HepG2 (cell line): ENCODE measurements at regions not wholly inside any gene's neighbourhood (a gene's known extent, or its start where the extent isn't known, plus 50 kb on each side); places are given as distances from the start of the nearest gene placed in this dataset.

Source experiments
- ATAC-seq: fragments of 200-7000 bp; cut with Tn5 transposase; 3 replicates; pipeline ENCODE4 v1.9.1; 2020; ENCODE audit warnings: mild to moderate bottlenecking, moderate library complexity
- BruUV-seq: library from RNA; stranded (reverse); fragments of 400-500 nt; replicated peaks from 2 replicates; lab custom pipeline; 2021; lab: Mats Ljungman, UMichigan
- CTCF ChIA-PET: fragments of 300-600 bp; formaldehyde crosslinking; extraction: SDS; loops from one replicate; lab custom pipeline; 2021; ENCODE audit warnings: low total read pairs, inconsistent platforms, low intra/inter-chr PET ratio; lab: Yijun Ruan, JAX
- POLR2A ChIA-PET: fragments of 350-600 bp; sonication (Branson Sonifier 250); formaldehyde crosslinking; loops from one replicate; lab custom pipeline; 2020; ENCODE audit warnings: antibody characterized with exemption, inconsistent platforms; lab: Yijun Ruan, JAX
- DNase-seq: peaks from one replicate; pipeline ENCODE4 v3.0.0-alpha.2; 2015; ENCODE audit warnings: low spot score
- FAIRE-seq: peaks from 3 replicates; lab custom pipeline; 2011; peaks lifted over from hg19 to GRCh38; lab: Jason Lieb, UNC
- H2AFZ ChIP-seq: one replicate; pipeline ENCODE4 v1.6.1; 2011; ENCODE audit warnings: low read length, inconsistent platforms
- H3K27ac ChIP-seq: fragments of 300-600 bp; 3 replicates; pipeline ENCODE4 v1.8.0; 2011; ENCODE audit warnings: mixed run types, mild to moderate bottlenecking, mixed read lengths, low read length, inconsistent platforms; ENCODE audit not compliant: insufficient read depth; ENCODE audit errors: extremely low read length
- H3K27me3 ChIP-seq, 2 experiments: fragments of 200-600 bp in 1 of 2; 2 replicates in 1 of 2; 3 replicates in 1 of 2; pipeline versions ENCODE4 v1.6.0 to v1.8.0; 2011; ENCODE audit warnings: low read length in 2 of 2, mild to moderate bottlenecking in 2 of 2, moderate library complexity in 2 of 2, inconsistent platforms in 1 of 2; ENCODE audit not compliant: insufficient read depth in 2 of 2, control insufficient read depth in 1 of 2
- H3K36me3 ChIP-seq, 2 experiments: fragments of 200-600 bp in 1 of 2; replicated peaks in 1 of 2; 2 replicates in 1 of 2; 3 replicates in 1 of 2; pipeline versions ENCODE4 v1.5.1 to v1.8.0; 2011; ENCODE audit warnings: low read length in 2 of 2, inconsistent platforms in 1 of 2; ENCODE audit not compliant: insufficient read depth in 2 of 2, control insufficient read depth in 1 of 2
- H3K4me1 ChIP-seq: 2 replicates; pipeline ENCODE4 v1.5.1; 2012; ENCODE audit warnings: low read length, inconsistent platforms; ENCODE audit not compliant: insufficient read depth
- H3K4me2 ChIP-seq: 2 replicates; pipeline ENCODE4 v1.6.0; 2011; ENCODE audit warnings: low read depth, low read length, inconsistent platforms
- H3K4me3 ChIP-seq, 3 experiments: fragments of 200-600 bp in 1 of 3; sonication (generic), shearing (Covaris generic) in 1 of 3; replicated peaks in 1 of 3; 2 replicates each; pipeline ENCODE4 v1.5.1; 2011 to 2016; ENCODE audit warnings: low read length in 3 of 3, inconsistent platforms in 2 of 3, low read depth in 2 of 3, mild to moderate bottlenecking in 2 of 3, control low read depth in 1 of 3, mixed read lengths in 1 of 3; ENCODE audit not compliant: insufficient read depth in 1 of 3
- H3K79me2 ChIP-seq: one replicate; pipeline ENCODE4 v1.6.1; 2011; ENCODE audit warnings: low read length, inconsistent platforms; ENCODE audit not compliant: insufficient read depth
- H3K9ac ChIP-seq: 2 replicates; pipeline ENCODE4 v1.6.0; 2011; ENCODE audit warnings: mild to moderate bottlenecking, low read depth, low read length, inconsistent platforms; ENCODE audit not compliant: insufficient read depth
- H3K9me3 ChIP-seq: 2 replicates; pipeline ENCODE4 v1.5.1; 2012; ENCODE audit warnings: mild to moderate bottlenecking, low read length
- H4K20me1 ChIP-seq: 2 replicates; pipeline ENCODE4 v1.6.0; 2011; ENCODE audit warnings: inconsistent platforms, mild to moderate bottlenecking, low read length, moderate library complexity; ENCODE audit not compliant: insufficient read depth
- CHD2 ChIP-seq: IDR thresholded peaks from 2 replicates; pipeline ENCODE4 v1.6.1; 2011; ENCODE audit warnings: low read depth, low read length, improper control_type of control experiment
- ETV6 ChIP-seq: sonication (generic); formaldehyde crosslinking; conservative IDR thresholded peaks from 2 replicates; pipeline ENCODE4 v1.4.0; 2020; ENCODE audit warnings: missing genetic modification reagents
- ONECUT2 ChIP-seq: sonication (generic); formaldehyde crosslinking; IDR thresholded peaks from 2 replicates; pipeline ENCODE4 v1.4.0; 2020; ENCODE audit warnings: missing genetic modification reagents
- ZNF225 ChIP-seq: sonication (generic); formaldehyde crosslinking; IDR thresholded peaks from 2 replicates; pipeline ENCODE4 v1.4.0; 2020; ENCODE audit warnings: mild to moderate bottlenecking, missing genetic modification reagents
- ZNF24 ChIP-seq: fragments of 450-650 bp; IDR thresholded peaks from 2 replicates; pipeline ENCODE4 v1.6.1; 2017; ENCODE audit warnings: antibody characterized with exemption, mild to moderate bottlenecking
- ZNF580 ChIP-seq: IDR thresholded peaks from 2 replicates; pipeline ENCODE4 v1.6.1; 2016; ENCODE audit warnings: low read depth, borderline replicate concordance
- ZNF709 ChIP-seq: sonication (generic); formaldehyde crosslinking; IDR thresholded peaks from 2 replicates; pipeline ENCODE4 v1.5.0; 2020; ENCODE audit warnings: mild to moderate bottlenecking, missing genetic modification reagents
- ZNF740 ChIP-seq: sonication (generic); formaldehyde crosslinking; IDR thresholded peaks from 2 replicates; pipeline ENCODE4 v1.4.0; 2020; ENCODE audit warnings: missing genetic modification reagents
- ZNF788 ChIP-seq: sonication (generic); formaldehyde crosslinking; IDR thresholded peaks from 2 replicates; pipeline ENCODE4 v1.5.0; 2020; ENCODE audit warnings: mild to moderate bottlenecking, missing genetic modification reagents, borderline replicate concordance
- ZNF879 ChIP-seq: sonication (generic); formaldehyde crosslinking; IDR thresholded peaks from 2 replicates; pipeline ENCODE4 v1.8.1; 2023; ENCODE audit warnings: missing genetic modification reagents
- WGBS: methylation state at CpG from one replicate; pipeline ENCODE4 v1.1.6; 2017; ENCODE audit warnings: low lambda C conversion rate; 5-methylcytosine and 5-hydroxymethylcytosine counted together
- in situ Hi-C: cut with HindIII; loops from 2 replicates; pipeline ENCODE4 v1.10.0; 2017; ENCODE audit warnings: low pct_unique_long_range_greater_than_20kb; ENCODE audit not compliant: extremely low pct_ligation_motif_present
- intact Hi-C: fragments of 100-400 bp; cut with micrococcal nuclease; formaldehyde crosslinking; loops from one replicate; pipeline ENCODE4 v1.10.0; 2022; ENCODE audit not compliant: unreplicated experiment
- TF ChIP-seq, protein P1 (sequence below): sonication (generic); formaldehyde crosslinking; IDR thresholded peaks from 2 replicates; pipeline ENCODE4 v1.4.0; 2020; ENCODE audit warnings: missing genetic modification reagents
- TF ChIP-seq, protein P2 (sequence below): sonication (generic); formaldehyde crosslinking; IDR thresholded peaks from 2 replicates; pipeline ENCODE4 v1.8.0; 2022; ENCODE audit warnings: low read depth, missing genetic modification reagents

- TF ChIP-seq, protein P1, sequence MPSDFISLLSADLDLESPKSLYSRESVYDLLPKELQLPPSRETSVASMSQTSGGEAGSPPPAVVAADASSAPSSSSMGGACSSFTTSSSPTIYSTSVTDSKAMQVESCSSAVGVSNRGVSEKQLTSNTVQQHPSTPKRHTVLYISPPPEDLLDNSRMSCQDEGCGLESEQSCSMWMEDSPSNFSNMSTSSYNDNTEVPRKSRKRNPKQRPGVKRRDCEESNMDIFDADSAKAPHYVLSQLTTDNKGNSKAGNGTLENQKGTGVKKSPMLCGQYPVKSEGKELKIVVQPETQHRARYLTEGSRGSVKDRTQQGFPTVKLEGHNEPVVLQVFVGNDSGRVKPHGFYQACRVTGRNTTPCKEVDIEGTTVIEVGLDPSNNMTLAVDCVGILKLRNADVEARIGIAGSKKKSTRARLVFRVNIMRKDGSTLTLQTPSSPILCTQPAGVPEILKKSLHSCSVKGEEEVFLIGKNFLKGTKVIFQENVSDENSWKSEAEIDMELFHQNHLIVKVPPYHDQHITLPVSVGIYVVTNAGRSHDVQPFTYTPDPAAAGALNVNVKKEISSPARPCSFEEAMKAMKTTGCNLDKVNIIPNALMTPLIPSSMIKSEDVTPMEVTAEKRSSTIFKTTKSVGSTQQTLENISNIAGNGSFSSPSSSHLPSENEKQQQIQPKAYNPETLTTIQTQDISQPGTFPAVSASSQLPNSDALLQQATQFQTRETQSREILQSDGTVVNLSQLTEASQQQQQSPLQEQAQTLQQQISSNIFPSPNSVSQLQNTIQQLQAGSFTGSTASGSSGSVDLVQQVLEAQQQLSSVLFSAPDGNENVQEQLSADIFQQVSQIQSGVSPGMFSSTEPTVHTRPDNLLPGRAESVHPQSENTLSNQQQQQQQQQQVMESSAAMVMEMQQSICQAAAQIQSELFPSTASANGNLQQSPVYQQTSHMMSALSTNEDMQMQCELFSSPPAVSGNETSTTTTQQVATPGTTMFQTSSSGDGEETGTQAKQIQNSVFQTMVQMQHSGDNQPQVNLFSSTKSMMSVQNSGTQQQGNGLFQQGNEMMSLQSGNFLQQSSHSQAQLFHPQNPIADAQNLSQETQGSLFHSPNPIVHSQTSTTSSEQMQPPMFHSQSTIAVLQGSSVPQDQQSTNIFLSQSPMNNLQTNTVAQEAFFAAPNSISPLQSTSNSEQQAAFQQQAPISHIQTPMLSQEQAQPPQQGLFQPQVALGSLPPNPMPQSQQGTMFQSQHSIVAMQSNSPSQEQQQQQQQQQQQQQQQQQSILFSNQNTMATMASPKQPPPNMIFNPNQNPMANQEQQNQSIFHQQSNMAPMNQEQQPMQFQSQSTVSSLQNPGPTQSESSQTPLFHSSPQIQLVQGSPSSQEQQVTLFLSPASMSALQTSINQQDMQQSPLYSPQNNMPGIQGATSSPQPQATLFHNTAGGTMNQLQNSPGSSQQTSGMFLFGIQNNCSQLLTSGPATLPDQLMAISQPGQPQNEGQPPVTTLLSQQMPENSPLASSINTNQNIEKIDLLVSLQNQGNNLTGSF (CRISPR knock-in tag) = no peak
- TF ChIP-seq ZNF879 (CRISPR knock-in tag) (no peak), ZNF225 (no peak)
These were observed 1016.5 kb downstream of the GRM8 start (continued) for GRCh38 chr7:126236261-126236660.

DNA sequence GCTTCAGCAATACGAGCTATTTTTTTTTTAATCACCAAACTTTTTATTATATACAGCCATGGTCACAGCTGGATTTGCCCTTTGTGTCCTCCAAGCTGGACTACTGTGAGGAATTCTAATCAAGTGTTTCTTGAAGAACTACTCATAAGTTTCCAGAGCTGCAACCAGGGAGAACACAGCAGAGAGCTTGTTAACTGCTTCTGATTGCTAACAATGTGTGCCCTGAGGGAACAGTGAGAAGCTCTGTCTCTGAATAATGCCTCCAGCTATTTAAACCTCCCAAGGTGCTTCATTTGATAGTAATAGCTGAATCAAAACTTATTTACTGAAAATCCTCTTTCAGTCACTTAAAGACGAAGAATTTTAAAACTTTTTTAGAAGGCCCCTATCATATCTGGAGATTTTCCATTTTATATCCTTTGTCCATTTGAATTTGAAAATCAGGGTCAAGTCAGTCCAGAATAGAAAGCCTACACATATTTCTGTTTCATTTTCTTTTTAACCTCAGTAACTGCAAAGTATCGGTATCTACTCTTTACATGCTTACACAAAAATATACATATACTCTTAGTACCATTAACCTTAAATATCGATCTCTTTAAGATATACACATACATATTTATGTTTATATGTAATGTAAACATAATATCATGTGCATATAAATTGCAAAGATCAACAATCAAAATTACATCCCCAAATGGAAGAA is 1024.2 kb downstream of the GRM8 start:
- no peaks in the 10 kb centered on the region for H3K36me3 ChIP-seq
- no peak overlapping the region for H3K4me3 ChIP-seq
- CTCF ChIA-PET = no interaction called here
- H3K79me2 ChIP-seq = no peaks in the 10 kb centered on the region
- BruUV-seq = no TSS peak
- in situ Hi-C loops = no loop called here
- H3K9me3 ChIP-seq = peaks cover 82% of the 10 kb centered on the region
- H3K4me1 ChIP-seq = no peaks in the 10 kb centered on the region
- H3K4me2 ChIP-seq = no peak overlapping the region
- DNase-seq = no peak
- no peak for TF ChIP-seq ZNF709
- TF ChIP-seq CHD2 = no peak
- no peak for TF ChIP-seq ETV6 (CRISPR knock-in tag)
- no peak for TF ChIP-seq ZNF740 (CRISPR knock-in tag)
- TF ChIP-seq ZNF580 (CRISPR knock-in tag) = no peak
- no peak for TF ChIP-seq ZNF788 (CRISPR knock-in tag)
- TF ChIP-seq, protein P2, sequence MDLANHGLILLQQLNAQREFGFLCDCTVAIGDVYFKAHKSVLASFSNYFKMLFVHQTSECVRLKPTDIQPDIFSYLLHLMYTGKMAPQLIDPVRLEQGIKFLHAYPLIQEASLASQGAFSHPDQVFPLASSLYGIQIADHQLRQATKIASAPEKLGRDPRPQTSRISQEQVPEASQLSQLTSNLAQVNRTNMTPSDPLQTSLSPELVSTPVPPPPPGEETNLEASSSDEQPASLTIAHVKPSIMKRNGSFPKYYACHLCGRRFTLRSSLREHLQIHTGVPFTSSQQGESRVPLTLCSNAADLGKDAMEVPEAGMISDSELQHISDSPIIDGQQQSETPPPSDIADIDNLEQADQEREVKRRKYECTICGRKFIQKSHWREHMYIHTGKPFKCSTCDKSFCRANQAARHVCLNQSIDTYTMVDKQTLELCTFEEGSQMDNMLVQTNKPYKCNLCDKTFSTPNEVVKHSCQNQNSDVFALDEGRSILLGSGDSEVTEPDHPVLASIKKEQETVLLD = no peak
- TF ChIP-seq ONECUT2 (CRISPR knock-in tag) = no peak
- TF ChIP-seq ZNF24 = no peak
- TF ChIP-seq, all 625 proteins: peak for 0
- 2% methylated on average over 4 of the region's 4 CpGs for WGBS
- POLR2A ChIA-PET = no interaction called here
- no peaks in the 10 kb centered on the region for H4K20me1 ChIP-seq
- H2AFZ ChIP-seq = no peak overlapping the region
- H3K27me3 ChIP-seq = no peaks in the 10 kb centered on the region
- no peak overlapping the region for H3K27ac ChIP-seq
- H3K9ac ChIP-seq = no peak overlapping the region
- FAIRE-seq (no peak), ATAC-seq (no peak)
- intact Hi-C loops = no loop called here
